Transverse colon (tissue), 3 donors: ENCODE measurements at regions not wholly inside any gene's neighbourhood (a gene's known extent, or its start where the extent isn't known, plus 50 kb on each side); places are given as distances from the start of the nearest gene placed in this dataset.

Source experiments
- EP300 ChIP-seq: sonication (generic); formaldehyde crosslinking; IDR thresholded peaks from one replicate; pipeline ENCODE4 v1.6.1; 2017; ENCODE audit warnings: antibody characterized with exemption, low read depth
- POLR2A ChIP-seq: fragments of 450-650 bp; IDR thresholded peaks from one replicate; pipeline ENCODE4 v1.6.1; 2016; ENCODE audit warnings: antibody characterized with exemption, mild to moderate bottlenecking, moderate library complexity
- TF ChIP-seq, protein P1 (sequence below), 5 experiments: fragments of 200-600 bp in 3 of 5; fragments of 450-650 bp in 2 of 5; sonication (generic) in 3 of 5; IDR thresholded peaks; 1 replicate in 2 of 5; 2 replicates in 3 of 5; pipeline ENCODE4 v1.5.1; 2016 to 2017; ENCODE audit warnings: antibody characterized with exemption in 5 of 5, inconsistent platforms in 3 of 5, mild to moderate bottlenecking in 2 of 5, moderate library complexity in 1 of 5

DNA sequence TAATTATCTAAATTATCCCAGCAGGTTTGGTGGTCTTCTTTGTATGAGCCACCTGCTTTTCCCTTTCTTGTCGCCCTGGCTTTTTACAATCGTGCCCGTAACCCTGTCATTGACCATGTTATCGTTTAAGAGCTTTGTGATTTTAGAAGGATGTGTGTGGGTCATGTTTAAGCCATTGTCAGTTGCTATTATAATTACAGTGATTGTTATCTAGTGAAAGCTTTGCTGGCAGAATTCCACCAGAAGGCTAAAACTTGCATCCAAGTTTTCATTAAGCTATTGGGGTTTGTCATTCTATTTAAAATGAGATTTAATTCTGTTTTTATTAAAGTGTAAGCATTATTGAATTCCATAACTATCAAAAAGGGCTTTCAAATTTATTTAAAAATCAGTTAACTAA, 354.2 kb upstream of the TMEM229A start:
- no peak for TF ChIP-seq POLR2A
- TF ChIP-seq, protein P1, sequence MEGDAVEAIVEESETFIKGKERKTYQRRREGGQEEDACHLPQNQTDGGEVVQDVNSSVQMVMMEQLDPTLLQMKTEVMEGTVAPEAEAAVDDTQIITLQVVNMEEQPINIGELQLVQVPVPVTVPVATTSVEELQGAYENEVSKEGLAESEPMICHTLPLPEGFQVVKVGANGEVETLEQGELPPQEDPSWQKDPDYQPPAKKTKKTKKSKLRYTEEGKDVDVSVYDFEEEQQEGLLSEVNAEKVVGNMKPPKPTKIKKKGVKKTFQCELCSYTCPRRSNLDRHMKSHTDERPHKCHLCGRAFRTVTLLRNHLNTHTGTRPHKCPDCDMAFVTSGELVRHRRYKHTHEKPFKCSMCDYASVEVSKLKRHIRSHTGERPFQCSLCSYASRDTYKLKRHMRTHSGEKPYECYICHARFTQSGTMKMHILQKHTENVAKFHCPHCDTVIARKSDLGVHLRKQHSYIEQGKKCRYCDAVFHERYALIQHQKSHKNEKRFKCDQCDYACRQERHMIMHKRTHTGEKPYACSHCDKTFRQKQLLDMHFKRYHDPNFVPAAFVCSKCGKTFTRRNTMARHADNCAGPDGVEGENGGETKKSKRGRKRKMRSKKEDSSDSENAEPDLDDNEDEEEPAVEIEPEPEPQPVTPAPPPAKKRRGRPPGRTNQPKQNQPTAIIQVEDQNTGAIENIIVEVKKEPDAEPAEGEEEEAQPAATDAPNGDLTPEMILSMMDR (IDR thresholded peaks at IDR 0.05), result no peak
- no peak for TF ChIP-seq EP300
